DMS79 (cell line): ENCODE measurements at regions not wholly inside any gene's neighbourhood (a gene's known extent, or its start where the extent isn't known, plus 50 kb on each side); places are given as distances from the start of the nearest gene placed in this dataset.
A peak's percentile ranks its signal among the peaks of the same experiment; 100 is the strongest.
"Not testable (repeated sequence)": the region's sequence is repeated elsewhere in the genome, so short reads cannot be mapped to it uniquely, and the experiment has no call there.

ENCODE experiments used
- DNase-seq: peaks from one replicate; lab custom pipeline; 2025; lab: John Stamatoyannopoulos, UW

DNA sequence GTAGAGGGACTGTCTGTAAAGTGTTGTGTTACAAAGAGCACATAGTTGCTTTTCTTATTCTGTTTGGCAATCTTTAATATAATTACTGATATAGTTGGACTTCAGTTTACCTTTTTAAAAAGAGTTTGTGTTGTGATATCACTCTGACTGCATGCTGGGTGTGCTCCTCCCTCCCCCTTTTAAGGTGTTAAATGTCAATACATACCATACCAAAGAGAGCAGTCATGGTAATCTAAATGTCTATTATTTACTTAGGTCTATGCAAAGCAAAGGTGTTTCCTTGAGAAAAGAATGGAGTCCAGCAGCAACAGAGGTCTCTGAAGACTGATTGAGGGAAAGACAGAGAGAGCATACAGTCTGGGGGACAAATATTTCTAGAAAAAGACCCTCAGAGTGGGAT is 275.1 kb upstream of the NRP1 start:
- DNase-seq: no peak

- no peak for DNase-seq
These were observed 267.8 kb upstream of the NRP1 start for GRCh38 chr10:33602278-33602677.

DNA sequence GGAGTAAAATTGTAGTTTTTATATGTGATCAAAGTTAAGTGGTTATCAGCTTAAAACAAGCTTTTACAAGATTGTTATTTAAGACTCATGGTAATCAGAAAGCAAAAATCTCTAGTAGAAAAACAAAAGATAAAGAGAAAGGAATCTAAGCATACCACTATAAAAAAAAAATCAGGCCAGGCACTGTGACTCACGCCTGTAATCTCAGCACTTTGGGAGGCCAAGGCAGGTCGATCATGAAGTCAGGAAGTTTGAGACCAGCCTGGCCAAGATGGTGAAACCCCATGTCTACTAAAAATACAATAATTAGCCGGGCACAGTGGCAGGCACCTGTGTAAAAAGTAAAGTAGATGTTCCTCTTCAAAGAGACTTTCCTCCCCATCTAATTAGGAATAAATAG is 265.9 kb upstream of the NRP1 start:
- DNase-seq: no peak

DNA sequence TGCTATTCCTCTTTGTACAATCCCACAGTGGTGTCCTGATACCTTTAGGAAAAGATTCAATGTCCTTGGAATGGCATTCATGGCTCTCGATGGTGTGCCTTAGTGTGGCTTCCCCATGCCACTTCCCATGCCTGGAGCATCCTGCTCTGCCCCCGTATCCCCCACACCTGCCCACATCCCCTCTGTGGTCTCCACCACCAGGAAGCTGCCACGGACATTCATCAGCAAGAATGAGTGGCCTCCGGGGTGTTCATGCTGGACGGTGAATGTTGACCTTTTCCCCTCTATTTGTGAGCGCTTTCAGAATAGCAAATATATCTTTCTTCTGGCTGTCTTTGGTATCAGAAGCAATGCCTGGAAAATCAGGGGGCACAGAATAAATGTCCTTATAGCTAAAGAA is 262.0 kb upstream of the NRP1 start:
- DNase-seq: no peak

DNA sequence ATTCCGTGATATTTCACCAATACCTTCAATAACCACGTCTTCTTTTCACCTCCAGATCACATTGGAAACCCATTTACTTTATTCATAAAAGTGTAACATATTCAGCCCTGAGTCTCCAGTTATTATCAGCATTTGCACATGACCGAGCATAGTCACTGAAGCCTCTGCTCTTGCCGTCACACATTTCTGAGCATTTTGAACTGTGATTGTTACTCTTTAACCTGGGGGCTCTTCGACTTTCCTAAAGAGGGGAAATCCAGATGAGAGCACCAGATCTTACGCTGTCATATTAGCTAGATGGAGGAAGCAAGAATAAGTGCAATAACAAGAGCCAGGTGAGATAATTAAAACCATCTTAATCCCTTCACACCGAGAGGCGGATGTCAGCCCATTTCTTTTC is 260.0 kb upstream of the NRP1 start:
- DNase-seq: no peak

DNA sequence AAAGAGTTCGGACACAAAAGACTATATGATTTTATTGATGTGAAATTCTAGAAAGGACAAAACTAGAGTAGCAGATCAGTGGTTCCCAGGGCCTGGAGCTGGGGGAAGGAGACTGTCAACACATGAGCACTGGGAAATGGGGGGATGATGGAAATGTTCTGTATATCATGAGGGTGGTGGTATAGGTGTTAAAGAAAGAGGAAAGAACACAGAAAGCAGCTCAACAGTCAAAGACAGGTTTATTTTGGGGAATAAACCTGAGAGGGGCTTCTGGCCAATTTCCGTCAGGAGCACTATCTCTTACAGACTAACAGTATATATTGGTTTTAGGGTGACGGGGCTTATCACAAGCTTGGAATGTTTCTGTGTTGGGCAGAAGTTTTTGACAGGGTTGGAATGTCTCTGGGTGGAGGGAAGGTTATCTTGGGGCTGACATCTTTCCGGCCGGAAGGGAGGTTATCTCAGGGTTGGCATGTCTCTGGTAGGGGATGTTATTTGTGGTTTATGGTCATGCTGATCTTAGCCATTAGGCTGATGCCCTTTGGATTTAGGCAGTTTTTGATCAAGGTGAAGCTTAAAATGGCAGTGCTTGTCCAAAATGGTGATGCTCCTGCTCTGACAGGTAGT is 254.6 kb upstream of the NRP1 start:
- no peak for DNase-seq

DNA sequence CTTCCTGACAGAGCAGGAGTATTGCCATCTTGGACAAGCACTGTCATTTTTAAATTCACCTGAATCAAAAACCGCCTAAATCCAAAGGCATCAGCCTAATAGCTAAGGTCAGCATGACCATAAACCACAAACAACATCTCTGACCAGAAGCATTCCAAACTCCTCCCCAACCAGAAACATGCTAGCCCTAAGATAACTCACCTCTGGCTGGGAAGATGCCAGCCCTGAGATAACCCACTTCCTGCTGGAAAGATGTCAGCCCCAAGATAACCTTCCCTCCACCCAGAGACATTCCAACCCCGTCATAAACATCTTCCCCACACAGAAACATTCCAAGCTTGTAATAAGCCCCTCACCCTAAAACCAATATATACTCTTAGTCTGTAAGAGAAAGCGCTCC is 250.1 kb upstream of the NRP1 start:
- not testable (repeated sequence) for DNase-seq

DNA sequence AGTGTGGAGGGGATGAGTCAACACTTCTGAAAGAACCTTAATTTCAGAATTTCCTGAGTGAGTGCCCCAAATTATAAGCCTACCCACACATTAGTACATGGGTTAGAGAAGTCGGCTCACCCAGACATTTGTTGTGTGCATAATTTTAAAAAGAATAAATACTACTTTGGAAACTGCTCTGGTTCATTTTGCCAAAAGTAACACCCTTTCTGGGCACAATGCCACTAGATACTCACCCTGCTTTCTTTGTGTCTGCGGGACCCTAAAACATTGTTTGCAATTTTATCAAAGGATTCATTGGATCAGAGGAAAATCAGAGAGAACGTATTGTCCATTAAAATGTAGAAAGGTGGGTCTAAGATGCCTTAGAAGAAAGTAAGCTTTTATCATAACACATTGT is 245.5 kb upstream of the NRP1 start:
- no peak for DNase-seq

DNA sequence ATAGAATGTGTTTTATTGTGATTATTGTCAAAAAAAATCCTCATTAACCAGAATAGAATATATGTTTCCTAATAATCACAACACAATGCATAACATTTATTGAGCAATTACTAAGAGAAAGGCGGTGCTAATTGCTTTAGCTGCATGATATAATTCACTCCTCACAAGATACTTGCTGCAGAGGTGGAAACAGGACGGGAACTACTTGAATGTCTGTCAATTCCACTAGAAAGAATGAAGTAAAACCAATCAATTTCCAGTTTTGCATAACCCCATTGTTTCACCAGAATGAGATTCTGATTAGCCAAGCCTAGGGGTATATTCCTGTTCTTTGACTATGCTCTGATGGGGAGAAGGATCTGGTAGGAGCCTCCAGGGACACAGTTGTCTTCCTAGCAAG is 239.1 kb upstream of the NRP1 start:
- DNase-seq: no peak

- DNase-seq: no peak
These were observed 237.1 kb upstream of the NRP1 start for GRCh38 chr10:33571616-33572015.

GRCh38 chr10:33570495-33570894 is 236.0 kb upstream of the NRP1 start:
- no peak for DNase-seq

- DNase-seq: no peak
These were observed 235.2 kb upstream of the NRP1 start for GRCh38 chr10:33569702-33570101.

- DNase-seq: no peak
These were observed 232.0 kb upstream of the NRP1 start for GRCh38 chr10:33566426-33566825.

DNA sequence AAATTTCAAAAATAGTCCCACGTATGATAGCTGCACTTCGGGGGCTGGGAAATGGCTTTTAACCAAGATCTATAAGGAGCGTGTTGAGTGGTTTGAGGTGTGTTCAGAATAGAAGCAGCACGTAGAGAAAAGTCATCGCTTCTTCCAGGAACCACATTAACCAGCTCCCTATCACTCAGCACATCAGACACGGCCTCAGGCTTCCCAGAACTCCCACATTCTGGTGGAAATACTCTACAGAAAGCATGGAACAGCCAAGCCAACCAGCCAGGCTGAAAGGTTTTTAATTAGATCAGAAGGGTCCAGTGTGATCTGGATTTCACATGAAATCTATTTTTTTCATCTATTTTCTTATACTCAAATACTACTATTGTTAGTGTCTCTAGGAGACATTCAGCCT is 231.5 kb upstream of the NRP1 start:
- DNase-seq: no peak

DNA sequence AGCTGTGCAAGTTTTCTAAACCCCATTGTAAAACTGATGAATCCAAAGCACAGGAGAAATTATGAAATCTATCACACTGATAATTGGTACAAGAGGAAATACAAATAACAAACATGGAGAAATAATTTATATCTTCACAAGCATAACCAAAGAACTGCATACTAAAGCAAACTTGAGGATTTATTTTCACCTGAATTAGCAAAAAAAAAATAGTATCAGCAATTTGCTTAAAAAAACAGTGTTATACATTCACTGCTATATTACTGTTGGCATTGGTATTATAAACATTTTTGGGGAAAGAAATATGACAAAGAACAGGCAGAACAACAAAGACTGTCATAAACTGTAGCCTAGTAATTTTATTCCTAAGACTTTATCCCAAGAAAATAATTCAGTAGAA is 230.8 kb upstream of the NRP1 start:
- no peak for DNase-seq

DNA sequence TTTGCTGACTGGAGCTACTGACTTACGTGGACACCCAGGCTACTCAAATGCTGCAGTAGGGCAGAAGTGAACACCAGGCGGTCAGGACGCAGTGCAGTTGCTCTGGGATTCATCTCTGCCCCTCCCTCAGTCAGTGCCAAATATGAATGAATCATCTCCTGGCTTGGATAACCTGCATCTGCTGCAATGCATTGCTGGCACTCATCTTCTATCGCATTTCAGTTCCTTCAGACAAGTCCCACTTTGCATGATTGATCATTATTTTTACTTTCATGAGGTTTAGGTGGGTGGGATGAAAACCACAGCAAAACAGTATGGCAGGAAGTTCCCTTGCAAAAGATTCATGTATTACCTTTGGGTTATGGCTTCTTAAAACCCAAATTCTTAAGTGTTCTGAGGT is 224.6 kb upstream of the NRP1 start:
- no peak for DNase-seq

- DNase-seq: no peak
These were observed 222.8 kb upstream of the NRP1 start for GRCh38 chr10:33557313-33557712.

GRCh38 chr10:33556620-33557019 is 222.2 kb upstream of the NRP1 start:
- peak; percentile 38 for DNase-seq

DNA sequence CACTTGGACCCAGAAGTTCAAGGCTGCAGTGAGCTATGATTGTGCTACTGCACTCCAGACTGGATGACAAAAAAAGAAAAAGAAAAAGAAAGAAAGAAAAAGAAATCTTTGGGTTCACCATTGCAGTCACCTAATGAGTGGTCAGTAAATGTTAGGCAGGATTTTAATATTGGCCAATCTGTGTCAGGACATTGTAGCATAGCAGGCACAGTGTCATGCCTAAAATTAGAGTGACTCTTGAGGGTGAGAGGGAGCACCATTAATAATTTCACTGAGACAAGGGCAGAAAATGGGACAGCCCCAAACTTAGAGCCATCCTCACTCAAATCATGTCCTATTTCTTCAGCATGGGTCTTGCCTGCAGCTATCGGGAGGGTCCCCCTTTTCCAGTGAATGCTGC is 221.6 kb upstream of the NRP1 start:
- DNase-seq: no peak

DNA sequence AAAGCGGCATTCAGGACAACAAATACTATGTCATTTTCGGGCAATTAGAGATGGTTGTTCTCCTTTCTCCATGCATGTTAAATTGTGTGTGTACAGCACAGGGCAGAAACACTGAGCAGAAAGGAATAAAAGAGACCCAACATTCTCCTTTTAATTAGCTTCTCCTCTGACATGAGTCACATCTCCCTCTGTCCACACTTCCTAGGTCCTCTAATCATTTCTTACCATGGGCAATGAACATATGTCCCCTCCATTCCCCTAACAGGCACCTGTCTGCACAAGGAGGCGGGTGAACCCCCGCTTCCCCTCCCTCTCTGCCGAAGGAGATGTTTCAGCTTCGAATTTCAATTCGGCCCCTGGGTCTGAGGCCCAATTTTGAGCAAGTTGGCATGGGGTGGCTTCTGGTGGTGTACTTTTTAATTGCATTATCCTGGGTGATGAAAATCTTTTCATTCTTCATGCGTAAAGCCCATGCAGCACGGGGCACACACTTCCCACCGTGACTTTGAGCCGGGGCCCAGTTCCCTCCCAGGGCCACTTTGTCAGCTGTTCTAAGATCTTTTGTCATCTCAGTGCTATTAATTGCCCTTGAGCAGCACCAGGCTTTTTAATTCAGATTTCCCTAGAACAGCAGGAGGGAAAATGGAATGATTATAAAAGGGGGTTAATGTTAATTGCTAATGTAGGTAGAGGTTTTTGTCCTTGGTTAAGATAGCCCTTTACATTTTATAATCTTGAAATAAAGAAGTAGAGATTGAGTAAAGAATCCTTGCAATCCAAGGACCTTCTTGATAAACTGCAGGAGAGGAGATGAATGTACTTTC is 219.5 kb upstream of the NRP1 start:
- DNase-seq: no peak

DNA sequence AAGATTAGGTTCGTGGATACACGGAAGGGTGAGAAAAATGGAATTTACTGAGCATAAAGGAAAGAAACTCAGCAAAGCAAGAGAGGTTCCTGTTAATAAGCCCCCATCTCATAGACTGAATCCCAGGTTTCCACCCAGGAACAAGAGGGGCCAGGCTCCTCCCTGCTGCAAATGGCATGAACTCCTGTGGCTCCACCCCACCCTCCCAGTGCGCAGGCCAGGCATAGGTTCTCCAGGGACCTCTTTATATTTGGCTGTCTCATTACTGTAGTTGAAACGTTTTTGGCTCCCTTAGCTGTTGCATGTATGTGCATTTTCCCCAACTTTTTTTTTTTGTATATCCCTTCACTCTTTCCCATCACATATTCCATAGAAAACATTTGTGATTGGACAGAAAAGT is 217.8 kb upstream of the NRP1 start:
- DNase-seq: no peak

GRCh38 chr10:33550811-33551210 is 216.3 kb upstream of the NRP1 start:
- no peak for DNase-seq

DNA sequence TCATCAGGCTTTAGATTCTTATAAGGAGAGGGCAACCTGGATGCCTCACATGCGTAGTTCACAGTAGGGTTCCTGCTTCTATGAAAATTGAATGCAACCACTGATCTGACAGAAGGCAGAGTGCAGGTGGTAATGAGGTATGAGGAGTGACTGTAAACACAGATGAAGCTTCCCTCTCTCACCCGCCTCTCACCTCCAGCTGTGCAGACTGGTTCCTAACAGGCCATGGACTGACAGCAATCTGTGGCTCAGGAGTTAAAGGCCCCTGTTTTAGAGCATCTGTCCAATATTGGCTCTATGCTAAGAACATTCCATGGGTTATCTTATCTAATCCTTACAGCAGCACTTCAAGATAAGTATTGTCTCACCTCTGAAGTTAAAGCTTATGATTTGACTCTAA is 213.5 kb upstream of the NRP1 start:
- no peak for DNase-seq

- DNase-seq: no peak
These were observed 211.6 kb upstream of the NRP1 start for GRCh38 chr10:33546031-33546430.
